Stomach smooth muscle (tissue), 2 donors: ENCODE measurements at regions not wholly inside any gene's neighbourhood (a gene's known extent, or its start where the extent isn't known, plus 50 kb on each side); places are given as distances from the start of the nearest gene placed in this dataset.

Experiments used
- H3K27ac ChIP-seq: one replicate; pipeline ENCODE4 v1.7.0; 2013; ENCODE audit warnings: mild to moderate bottlenecking, low read length, inconsistent platforms
- H3K27me3 ChIP-seq, 2 donors: one replicate each; pipeline ENCODE4 v1.7.0; 2013; ENCODE audit warnings: low read length in 2 of 2; ENCODE audit not compliant: insufficient read depth in 2 of 2, control insufficient read depth in 1 of 2
- H3K36me3 ChIP-seq, 2 donors: one replicate each; pipeline ENCODE4 v1.7.0; 2013; ENCODE audit warnings: low read length in 2 of 2; ENCODE audit not compliant: control insufficient read depth in 2 of 2, insufficient read depth in 2 of 2
- H3K4me1 ChIP-seq: one replicate; pipeline ENCODE4 v1.7.0; 2013; ENCODE audit warnings: low read length; ENCODE audit not compliant: control insufficient read depth, insufficient read depth
- H3K4me3 ChIP-seq, 2 donors: one replicate each; pipeline ENCODE4 v1.7.0; 2013; ENCODE audit warnings: low read length in 2 of 2
- H3K9ac ChIP-seq, 2 donors: one replicate each; pipeline ENCODE4 v1.7.0; 2013; ENCODE audit warnings: low read length in 2 of 2, mild to moderate bottlenecking in 1 of 2
- H3K9me3 ChIP-seq, 2 donors: one replicate each; pipeline ENCODE4 v1.7.0; 2013; ENCODE audit warnings: low read length in 2 of 2; ENCODE audit not compliant: control insufficient read depth in 2 of 2
- donor health status: healthy.
- donor health status: Pancreatic carcinoma.

DNA sequence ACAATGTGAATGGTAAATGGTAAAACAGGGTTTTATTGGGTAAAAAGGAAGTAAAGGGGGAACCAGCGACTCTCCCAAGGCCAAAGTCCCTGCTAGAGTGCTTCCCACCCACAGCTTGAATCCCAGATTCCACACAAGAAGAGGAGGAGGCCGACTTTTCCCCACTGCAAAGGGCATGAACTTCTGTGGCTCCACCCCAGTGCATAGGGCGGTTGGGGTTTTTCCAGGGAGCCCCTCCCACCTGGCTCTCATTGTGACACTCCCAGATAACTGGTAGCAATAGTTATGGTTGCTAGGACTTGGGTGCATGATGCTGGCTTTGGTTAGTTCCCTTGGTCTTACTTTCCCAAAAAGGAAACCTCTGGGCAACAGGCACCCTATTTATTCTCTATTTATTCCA lies 666.0 kb upstream of the CA10 start:
- Histone ChIP-seq H3K9ac (no peak overlapping the region), H3K4me1 (no peaks in the 10 kb centered on the region), H3K4me3 (no peak overlapping the region), H3K27me3 (no peaks in the 10 kb centered on the region), H3K36me3 (no peaks in the 10 kb centered on the region), H3K9me3 (no peaks in the 10 kb centered on the region), H3K27ac (no peak overlapping the region)

DNA sequence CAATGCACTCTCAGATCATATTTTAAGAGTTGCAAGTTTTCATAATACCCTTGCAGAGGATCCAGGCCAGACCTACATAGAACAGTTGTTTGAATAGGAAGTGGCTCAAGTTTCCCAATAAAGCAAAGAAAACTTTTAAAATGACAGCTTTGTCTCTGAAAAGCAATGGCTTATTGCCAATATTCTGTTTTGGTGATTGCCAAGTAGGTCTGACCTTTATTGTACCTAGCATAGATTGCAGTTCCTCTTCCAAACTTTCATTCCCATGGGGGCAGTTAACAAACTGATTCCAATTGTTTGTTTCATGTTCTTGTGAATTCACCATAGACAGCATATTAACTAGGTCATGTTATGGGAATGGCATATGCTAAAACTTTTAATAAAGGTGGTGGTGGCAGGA lies 664.6 kb upstream of the CA10 start:
- H3K27ac ChIP-seq = no peak overlapping the region
- H3K9ac ChIP-seq = no peak overlapping the region
- H3K27me3 ChIP-seq = no peaks in the 10 kb centered on the region
- H3K36me3 ChIP-seq = no peaks in the 10 kb centered on the region
- H3K9me3 ChIP-seq = no peaks in the 10 kb centered on the region
- no peak overlapping the region for H3K4me3 ChIP-seq
- no peaks in the 10 kb centered on the region for H3K4me1 ChIP-seq

DNA sequence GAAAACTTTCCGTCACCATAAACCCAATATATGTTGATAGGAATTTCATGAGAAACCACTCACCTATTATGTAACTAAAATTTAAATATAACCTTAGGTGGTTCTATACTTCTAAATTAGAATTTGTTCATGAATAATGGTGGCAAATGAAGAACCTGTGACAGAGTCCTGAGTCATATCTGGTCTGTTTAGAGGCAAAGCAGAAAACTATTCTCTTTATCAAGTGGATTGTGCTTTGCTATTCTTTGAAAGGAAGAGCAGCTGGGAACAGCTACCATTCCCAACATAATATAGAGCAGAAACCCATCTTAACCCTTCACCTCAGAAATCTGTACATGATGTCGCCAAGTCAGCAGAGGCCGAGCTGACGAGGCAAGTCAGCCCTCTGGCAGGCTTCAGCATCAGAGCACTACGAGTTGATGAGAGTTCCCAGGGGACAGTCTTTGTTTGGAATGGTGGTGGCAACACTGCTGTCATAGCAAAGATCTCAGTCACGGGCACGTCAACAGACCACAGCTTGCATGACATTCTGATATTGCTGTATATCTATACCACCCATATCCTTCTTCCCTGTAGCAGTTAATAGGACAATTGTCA lies 631.9 kb upstream of the CA10 start:
- Histone ChIP-seq H3K4me1 (no peaks in the 10 kb centered on the region), H3K36me3 (no peaks in the 10 kb centered on the region), H3K27me3 (no peaks in the 10 kb centered on the region), H3K9ac (no peak overlapping the region), H3K9me3 (no peaks in the 10 kb centered on the region), H3K27ac (no peak overlapping the region), H3K4me3 (no peak overlapping the region)

DNA sequence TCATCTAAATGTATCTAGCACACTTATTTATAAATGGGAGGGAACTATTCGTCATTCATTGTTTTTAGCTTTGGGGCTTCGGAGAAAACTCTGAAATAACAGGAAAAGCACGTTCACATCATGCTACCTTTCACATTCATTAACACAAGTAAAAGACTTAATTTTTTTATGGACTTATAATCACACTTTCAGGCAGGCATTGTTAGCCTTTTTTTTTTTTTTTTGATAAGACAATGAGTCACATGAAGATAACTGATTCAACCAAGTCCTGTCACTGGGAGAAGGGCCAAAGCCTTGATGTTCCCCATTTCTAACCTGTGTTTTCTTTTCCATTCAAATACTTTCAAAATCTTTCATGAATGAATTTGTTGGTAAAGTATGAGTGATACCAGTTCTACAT lies 631.3 kb upstream of the CA10 start:
- Histone ChIP-seq H3K27me3 (no peaks in the 10 kb centered on the region), H3K4me3 (no peak overlapping the region), H3K36me3 (no peaks in the 10 kb centered on the region), H3K4me1 (no peaks in the 10 kb centered on the region), H3K9ac (no peak overlapping the region), H3K9me3 (no peaks in the 10 kb centered on the region), H3K27ac (no peak overlapping the region)

DNA sequence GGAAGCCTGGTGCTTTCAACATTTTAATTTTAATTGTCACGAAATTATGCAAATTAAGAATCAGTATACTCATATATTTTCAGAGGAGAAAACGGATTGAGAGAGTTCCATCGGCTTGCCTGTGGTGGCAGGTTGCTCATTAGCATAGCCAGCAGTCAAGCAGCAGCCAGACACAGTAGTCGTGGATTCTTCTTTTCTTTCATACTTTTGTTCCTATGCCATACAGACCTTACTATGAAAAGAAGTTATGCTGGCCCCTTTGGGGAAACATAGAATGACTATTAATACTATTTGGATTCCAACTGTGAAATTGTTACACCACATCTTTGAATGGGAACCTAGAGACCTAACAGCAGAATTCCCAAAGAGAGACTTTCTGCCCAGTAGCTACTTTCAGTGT lies 617.7 kb upstream of the CA10 start:
- H3K9ac ChIP-seq = no peak overlapping the region
- no peak overlapping the region for H3K27ac ChIP-seq
- H3K27me3 ChIP-seq = no peaks in the 10 kb centered on the region
- no peaks in the 10 kb centered on the region for H3K4me1 ChIP-seq
- no peak overlapping the region for H3K4me3 ChIP-seq
- H3K36me3 ChIP-seq = no peaks in the 10 kb centered on the region
- no peaks in the 10 kb centered on the region for H3K9me3 ChIP-seq

DNA sequence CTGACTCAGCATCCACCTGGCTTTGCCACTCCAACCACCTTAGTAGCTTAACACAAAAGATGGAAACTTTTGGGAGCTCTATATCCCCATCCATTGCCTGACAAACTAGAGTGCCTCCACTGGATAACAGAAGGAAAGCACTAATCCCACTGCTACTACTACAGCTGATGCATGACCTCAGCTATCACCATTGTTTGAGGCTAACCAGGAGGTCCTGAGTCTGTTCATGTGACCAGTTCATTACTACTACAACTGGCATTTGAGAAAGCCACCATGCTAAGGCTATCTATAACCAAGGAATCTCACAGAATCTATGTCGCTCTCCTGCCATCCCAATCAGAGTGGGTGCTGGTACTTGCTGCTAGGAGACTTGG lies 604.3 kb upstream of the CA10 start:
- Histone ChIP-seq H3K9ac (no peak overlapping the region), H3K27ac (no peak overlapping the region), H3K27me3 (no peaks in the 10 kb centered on the region), H3K36me3 (no peaks in the 10 kb centered on the region), H3K9me3 (no peaks in the 10 kb centered on the region), H3K4me1 (no peaks in the 10 kb centered on the region), H3K4me3 (no peak overlapping the region)

DNA sequence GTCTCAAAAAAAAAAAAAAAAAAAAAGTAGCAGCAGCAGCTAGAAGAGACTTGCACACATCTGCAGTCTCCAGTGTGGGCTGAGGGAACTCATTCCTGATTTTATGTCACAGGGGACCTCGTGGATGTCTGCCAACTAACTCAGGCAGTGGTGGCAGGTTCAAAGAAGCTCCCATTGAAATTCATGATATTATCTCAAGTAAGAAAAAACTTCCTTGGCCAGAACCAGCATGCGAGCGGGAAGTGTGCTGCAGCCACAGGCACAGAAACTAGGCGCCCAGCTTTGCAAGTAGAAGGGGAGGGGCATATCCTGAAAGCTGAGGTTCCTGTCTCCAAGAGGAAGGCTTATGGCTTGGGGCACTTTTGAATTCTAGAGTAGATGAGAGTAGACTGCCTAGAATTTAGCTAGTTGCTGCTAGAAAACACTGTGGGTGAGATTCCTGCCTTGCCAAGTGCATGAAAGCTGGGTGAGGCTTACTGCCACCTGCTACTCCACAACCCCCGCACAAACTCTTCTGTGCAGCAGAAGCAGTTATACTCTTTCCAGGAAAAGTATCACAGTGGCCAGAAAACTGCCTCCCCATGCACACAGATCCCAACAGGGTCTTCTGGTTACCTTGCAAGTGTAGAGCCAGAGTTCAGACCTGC lies 603.8 kb upstream of the CA10 start:
- no peak overlapping the region for H3K4me3 ChIP-seq
- no peaks in the 10 kb centered on the region for H3K4me1 ChIP-seq
- no peaks in the 10 kb centered on the region for H3K27me3 ChIP-seq
- no peaks in the 10 kb centered on the region for H3K36me3 ChIP-seq
- no peak overlapping the region for H3K9ac ChIP-seq
- H3K27ac ChIP-seq = no peak overlapping the region
- no peaks in the 10 kb centered on the region for H3K9me3 ChIP-seq

DNA sequence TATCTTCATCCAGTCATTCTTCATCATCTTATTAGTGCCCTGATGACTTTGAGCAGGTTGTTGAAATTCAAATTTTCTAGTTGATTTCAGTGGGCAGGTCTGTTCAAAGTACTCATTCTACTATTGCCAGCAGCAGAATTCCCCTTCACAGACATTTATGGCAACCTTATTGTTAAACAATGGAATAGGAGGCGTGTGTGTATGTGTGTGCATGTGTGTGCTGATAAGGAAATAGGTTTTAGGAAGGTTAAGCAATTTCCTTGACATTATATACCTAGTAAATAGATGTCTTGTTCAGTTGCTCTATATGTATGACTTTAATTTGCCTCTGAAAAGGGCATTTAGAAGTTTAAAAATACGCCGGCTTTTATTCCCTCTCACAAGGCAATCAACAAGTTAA lies 601.4 kb upstream of the CA10 start:
- Histone ChIP-seq H3K9ac (no peak overlapping the region), H3K27ac (no peak overlapping the region), H3K4me1 (no peaks in the 10 kb centered on the region), H3K9me3 (no peaks in the 10 kb centered on the region), H3K4me3 (no peak overlapping the region), H3K27me3 (no peaks in the 10 kb centered on the region), H3K36me3 (no peaks in the 10 kb centered on the region)

DNA sequence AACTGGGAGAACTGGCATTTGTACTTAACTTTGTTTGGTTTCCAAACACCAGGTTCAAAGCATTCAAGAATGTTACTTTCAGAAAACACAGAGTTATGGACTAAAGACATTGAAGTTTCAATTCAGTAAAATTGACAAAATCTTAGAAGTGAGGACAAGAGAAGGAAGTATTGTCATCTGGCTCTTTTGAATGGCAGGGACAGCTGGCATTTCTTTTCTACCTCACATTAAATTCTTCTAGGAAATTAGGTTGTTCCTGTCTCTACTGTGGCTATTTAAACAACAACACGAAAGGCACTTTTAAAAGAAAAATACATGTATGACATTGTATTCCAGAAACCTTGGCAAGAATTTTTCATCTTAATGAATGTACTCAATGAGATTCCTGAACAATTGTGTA lies 600.0 kb upstream of the CA10 start:
- Histone ChIP-seq H3K27me3 (no peaks in the 10 kb centered on the region), H3K4me3 (no peak overlapping the region), H3K27ac (no peak overlapping the region), H3K9me3 (no peaks in the 10 kb centered on the region), H3K36me3 (no peaks in the 10 kb centered on the region), H3K9ac (no peak overlapping the region), H3K4me1 (no peaks in the 10 kb centered on the region)

DNA sequence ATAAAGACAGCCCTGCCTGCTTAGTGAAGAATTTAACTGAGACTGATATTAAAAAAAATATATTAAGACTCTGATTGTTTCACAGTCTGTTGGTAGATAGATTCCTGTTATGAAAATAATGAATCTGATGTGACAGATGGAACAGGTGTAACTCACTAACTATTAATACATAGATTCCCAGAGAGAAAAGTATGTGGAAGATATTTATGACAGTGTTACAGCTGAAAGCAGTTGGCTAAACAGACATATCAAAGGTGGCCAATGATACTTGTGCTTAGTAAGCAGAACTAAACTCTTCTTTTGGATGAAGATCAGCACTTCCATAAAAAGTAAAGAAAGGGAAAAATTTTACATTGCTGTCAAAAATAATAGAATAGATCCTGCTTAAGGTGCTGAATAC lies 598.2 kb upstream of the CA10 start:
- Histone ChIP-seq H3K27ac (no peak overlapping the region), H3K9me3 (peaks cover 0 to 2% of the 10 kb centered on the region in 2 donors), H3K4me3 (no peak overlapping the region), H3K4me1 (no peaks in the 10 kb centered on the region), H3K36me3 (no peaks in the 10 kb centered on the region), H3K9ac (no peak overlapping the region), H3K27me3 (no peaks in the 10 kb centered on the region)

DNA sequence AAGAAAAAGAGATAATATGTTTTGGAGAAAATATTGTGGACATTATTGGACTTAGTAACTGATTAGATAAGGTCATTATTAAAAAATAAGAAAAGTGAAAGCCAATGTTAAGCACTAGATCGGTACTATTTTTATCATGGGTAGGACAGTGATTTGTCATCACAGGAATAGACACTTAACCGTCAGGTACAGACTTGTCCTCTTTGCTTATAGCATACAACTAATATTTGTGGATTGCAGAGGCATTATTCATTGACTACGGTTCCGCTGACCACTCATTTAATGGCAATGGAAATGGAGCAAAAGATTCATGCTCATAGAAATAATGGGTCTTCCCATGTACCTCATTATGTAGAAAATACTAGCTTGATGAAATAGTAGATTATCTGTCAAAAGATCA lies 596.3 kb upstream of the CA10 start:
- H3K36me3 ChIP-seq = no peaks in the 10 kb centered on the region

More for the DNA sequence above, 596.3 kb upstream of the CA10 start:
- no peak overlapping the region for H3K27ac ChIP-seq
- H3K9ac ChIP-seq = no peak overlapping the region
- H3K4me3 ChIP-seq = no peak overlapping the region
- peaks cover 0 to 2% of the 10 kb centered on the region in 2 donors for H3K9me3 ChIP-seq
- no peaks in the 10 kb centered on the region for H3K27me3 ChIP-seq
- H3K4me1 ChIP-seq = no peaks in the 10 kb centered on the region
